HEK293 (cell line): ENCODE measurements at regions not wholly inside any gene's neighbourhood (a gene's known extent, or its start where the extent isn't known, plus 50 kb on each side); places are given as distances from the start of the nearest gene placed in this dataset.
A peak's percentile ranks its signal among the peaks of the same experiment; 100 is the strongest.

Experiments
- ATF2 ChIP-seq: fragments of 450-650 bp; formaldehyde crosslinking; IDR thresholded peaks from 2 replicates; pipeline ENCODE4 v1.5.1; 2016; ENCODE audit warnings: missing biosample characterization, missing genetic modification characterization, low read depth
- FEZF1 ChIP-seq: fragments of 450-650 bp; formaldehyde crosslinking; IDR thresholded peaks from 2 replicates; pipeline ENCODE4 v1.5.1; 2016; ENCODE audit warnings: missing biosample characterization, missing genetic modification characterization
- INSM2 ChIP-seq: fragments of 450-650 bp; formaldehyde crosslinking; IDR thresholded peaks from 2 replicates; pipeline ENCODE4 v1.5.1; 2016; ENCODE audit warnings: missing biosample characterization, missing genetic modification characterization
- KLF17 ChIP-seq: fragments of 450-650 bp; formaldehyde crosslinking; IDR thresholded peaks from 2 replicates; pipeline ENCODE4 v1.5.1; 2016; ENCODE audit warnings: missing biosample characterization, missing genetic modification characterization
- KLF8 ChIP-seq: fragments of 450-650 bp; formaldehyde crosslinking; IDR thresholded peaks from 2 replicates; pipeline ENCODE4 v1.5.1; 2016; ENCODE audit warnings: missing biosample characterization, missing genetic modification characterization
- KLF9 ChIP-seq: fragments of 450-650 bp; formaldehyde crosslinking; IDR thresholded peaks from 2 replicates; pipeline ENCODE4 v1.5.1; 2016; ENCODE audit warnings: missing biosample characterization, missing genetic modification characterization, low read depth
- MYNN ChIP-seq: fragments of 450-650 bp; formaldehyde crosslinking; IDR thresholded peaks from 2 replicates; pipeline ENCODE4 v1.5.1; 2016; ENCODE audit warnings: missing biosample characterization, missing genetic modification characterization, borderline replicate concordance
- PRDM6 ChIP-seq: fragments of 450-650 bp; formaldehyde crosslinking; IDR thresholded peaks from 2 replicates; pipeline ENCODE4 v1.5.1; 2017; ENCODE audit warnings: missing biosample characterization, missing genetic modification characterization
- TSHZ1 ChIP-seq: fragments of 450-650 bp; formaldehyde crosslinking; IDR thresholded peaks from 2 replicates; pipeline ENCODE4 v1.5.1; 2016; ENCODE audit warnings: missing biosample characterization, missing genetic modification characterization, borderline replicate concordance
- ZBTB1 ChIP-seq: fragments of 450-650 bp; formaldehyde crosslinking; IDR thresholded peaks from 2 replicates; pipeline ENCODE4 v1.5.1; 2016; ENCODE audit warnings: missing biosample characterization, missing genetic modification characterization
- ZBTB8A ChIP-seq: fragments of 450-650 bp; formaldehyde crosslinking; IDR thresholded peaks from 2 replicates; pipeline ENCODE4 v1.5.1; 2016; ENCODE audit warnings: missing biosample characterization, missing genetic modification characterization
- ZNF10 ChIP-seq: fragments of 450-650 bp; formaldehyde crosslinking; IDR thresholded peaks from 2 replicates; pipeline ENCODE4 v1.5.1; 2017; ENCODE audit warnings: missing biosample characterization, missing genetic modification characterization
- ZNF16 ChIP-seq: fragments of 450-650 bp; formaldehyde crosslinking; IDR thresholded peaks from 2 replicates; pipeline ENCODE4 v1.5.1; 2016; ENCODE audit warnings: low read depth, missing biosample characterization, missing genetic modification characterization
- ZNF184 ChIP-seq: fragments of 450-650 bp; IDR thresholded peaks from 2 replicates; pipeline ENCODE4 v1.5.1; 2018; ENCODE audit warnings: missing biosample characterization, mild to moderate bottlenecking, missing genetic modification characterization
- ZNF19 ChIP-seq: fragments of 450-650 bp; formaldehyde crosslinking; IDR thresholded peaks from 2 replicates; pipeline ENCODE4; 2016; ENCODE audit warnings: missing biosample characterization, missing genetic modification characterization, low read depth
- ZNF416 ChIP-seq: fragments of 450-650 bp; formaldehyde crosslinking; IDR thresholded peaks from 2 replicates; pipeline ENCODE4 v1.5.1; 2016; ENCODE audit warnings: missing biosample characterization, missing genetic modification characterization
- ZNF473 ChIP-seq: fragments of 450-650 bp; formaldehyde crosslinking; IDR thresholded peaks from 2 replicates; pipeline ENCODE4 v1.5.1; 2017; ENCODE audit warnings: missing biosample characterization, missing genetic modification characterization
- ZNF48 ChIP-seq: fragments of 450-650 bp; formaldehyde crosslinking; IDR thresholded peaks from 2 replicates; pipeline ENCODE4 v1.5.1; 2016; ENCODE audit warnings: missing biosample characterization, missing genetic modification characterization
- ZNF513 ChIP-seq: fragments of 450-650 bp; IDR thresholded peaks from 2 replicates; pipeline ENCODE4 v1.5.1; 2018; ENCODE audit warnings: missing biosample characterization, missing genetic modification characterization
- ZNF514 ChIP-seq: fragments of 450-650 bp; formaldehyde crosslinking; IDR thresholded peaks from 2 replicates; pipeline ENCODE4 v1.5.1; 2016; ENCODE audit warnings: missing biosample characterization, missing genetic modification characterization
- ZNF548 ChIP-seq: fragments of 450-650 bp; formaldehyde crosslinking; IDR thresholded peaks from 2 replicates; pipeline ENCODE4 v1.5.1; 2016; ENCODE audit warnings: missing biosample characterization, missing genetic modification characterization
- ZNF561 ChIP-seq: fragments of 450-650 bp; IDR thresholded peaks from 2 replicates; pipeline ENCODE4 v1.5.1; 2018; ENCODE audit warnings: missing biosample characterization, missing genetic modification characterization, borderline replicate concordance
- ZNF580 ChIP-seq: fragments of 450-650 bp; formaldehyde crosslinking; IDR thresholded peaks from 2 replicates; pipeline ENCODE4 v1.5.1; 2016; ENCODE audit warnings: missing biosample characterization, missing genetic modification characterization
- ZNF654 ChIP-seq: fragments of 450-650 bp; formaldehyde crosslinking; IDR thresholded peaks from 2 replicates; pipeline ENCODE4 v1.5.1; 2016; ENCODE audit warnings: low read depth, missing biosample characterization, missing genetic modification characterization
- ZNF658 ChIP-seq: fragments of 450-650 bp; formaldehyde crosslinking; IDR thresholded peaks from 2 replicates; pipeline ENCODE4; 2016; ENCODE audit warnings: missing biosample characterization, missing genetic modification characterization
- ZNF747 ChIP-seq: fragments of 450-650 bp; formaldehyde crosslinking; IDR thresholded peaks from 2 replicates; pipeline ENCODE4 v1.5.1; 2016; ENCODE audit warnings: missing biosample characterization, missing genetic modification characterization
- ZSCAN5A ChIP-seq: fragments of 450-650 bp; formaldehyde crosslinking; IDR thresholded peaks from 2 replicates; pipeline ENCODE4 v1.5.1; 2016; ENCODE audit warnings: missing biosample characterization, missing genetic modification characterization

GRCh38 chr10:92756201-92757065 is 66.7 kb downstream of the HHEX start (continued):
- TF ChIP-seq TSHZ1 (tag by site-specific recombination) (peak; percentile 71; the same call in 1 of the 2 replicates), KLF17 (no peak), ZNF416 (tag by site-specific recombination) (no peak), ZNF184 (no peak), ZNF513 (tag by site-specific recombination) (no peak), ZNF16 (no peak), INSM2 (tag by site-specific recombination) (peak; percentile 75; the same call in 1 of the 2 replicates), ZNF19 (tag by site-specific recombination) (no peak), KLF8 (no peak), ZNF654 (tag by site-specific recombination) (no peak), ZNF514 (tag by site-specific recombination) (no peak), ZNF548 (tag by site-specific recombination) (no peak), PRDM6 (tag by site-specific recombination) (peak; percentile 96), ZSCAN5A (tag by site-specific recombination) (no peak), FEZF1 (tag by site-specific recombination) (peak; percentile 88), ZNF658 (tag by site-specific recombination) (no peak), MYNN (tag by site-specific recombination) (no peak), ZNF473 (tag by site-specific recombination) (no peak), ZBTB8A (tag by site-specific recombination) (no peak), ZNF48 (tag by site-specific recombination) (no peak), ZNF561 (peak; percentile 89; the same call in 1 of the 2 replicates), ATF2 (tag by site-specific recombination) (no peak; the same call in 1 of the 2 replicates), ZBTB1 (tag by site-specific recombination) (no peak), ZNF10 (tag by site-specific recombination) (no peak), ZNF747 (tag by site-specific recombination) (no peak), ZNF580 (tag by site-specific recombination) (no peak; the same call in 1 of the 2 replicates), KLF9 (tag by site-specific recombination) (no peak)
